Fibroblast of gingiva (primary cell): ENCODE measurements at regions not wholly inside any gene's neighbourhood (a gene's known extent, or its start where the extent isn't known, plus 50 kb on each side); places are given as distances from the start of the nearest gene placed in this dataset.

ENCODE experiments used
- DNase-seq: peaks from one replicate; pipeline ENCODE4 v3.0.0-alpha.2; 2011; ENCODE audit warnings: low read depth

- no peak for DNase-seq
Measured at GRCh38 chr20:16174311-16174710, 398.9 kb downstream of the KIF16B start.

GRCh38 chr20:16173044-16173443 is 400.2 kb downstream of the KIF16B start:
- DNase-seq = no peak

GRCh38 chr20:16171180-16171579 is 402.1 kb downstream of the KIF16B start:
- no peak for DNase-seq

GRCh38 chr20:16170406-16170971 is 402.8 kb downstream of the KIF16B start:
- DNase-seq = no peak

GRCh38 chr20:16167423-16168130 is 405.7 kb downstream of the KIF16B start:
- DNase-seq = no peak

GRCh38 chr20:16166737-16167136 is 406.5 kb downstream of the KIF16B start:
- no peak for DNase-seq

- DNase-seq = no peak
Measured at GRCh38 chr20:16158976-16159286, 414.3 kb downstream of the KIF16B start.

GRCh38 chr20:16158090-16158975 is 414.9 kb downstream of the KIF16B start:
- DNase-seq = no peak

- no peak for DNase-seq
Measured at GRCh38 chr20:16147916-16148315, 425.3 kb downstream of the KIF16B start.

GRCh38 chr20:16147216-16147615 is 426.0 kb downstream of the KIF16B start:
- DNase-seq = no peak

GRCh38 chr20:16145919-16146318 is 427.3 kb downstream of the KIF16B start:
- DNase-seq = no peak

- DNase-seq = no peak
Measured at GRCh38 chr20:16143596-16143995, 429.7 kb downstream of the KIF16B start.

- DNase-seq = no peak
Measured at GRCh38 chr20:16135630-16136029, 437.6 kb downstream of the KIF16B start.

- no peak for DNase-seq
Measured at GRCh38 chr20:16132036-16132798, 441.0 kb downstream of the KIF16B start.

GRCh38 chr20:16129411-16129810 is 443.8 kb downstream of the KIF16B start:
- DNase-seq = no peak

GRCh38 chr20:16128538-16129106 is 444.6 kb downstream of the KIF16B start:
- DNase-seq = no peak

GRCh38 chr20:16125816-16126215 is 447.4 kb downstream of the KIF16B start:
- DNase-seq = peak; percentile 45

GRCh38 chr20:16124911-16125776 is 448.1 kb downstream of the KIF16B start:
- DNase-seq = no peak

GRCh38 chr20:16124491-16124890 is 448.8 kb downstream of the KIF16B start:
- no peak for DNase-seq

- no peak for DNase-seq
Measured at GRCh38 chr20:16123623-16124022, 449.6 kb downstream of the KIF16B start.

GRCh38 chr20:16119909-16120308 is 453.3 kb downstream of the KIF16B start:
- no peak for DNase-seq
